Keratinocyte (primary cell): ENCODE measurements at regions not wholly inside any gene's neighbourhood (a gene's known extent, or its start where the extent isn't known, plus 50 kb on each side); places are given as distances from the start of the nearest gene placed in this dataset.

Source experiments
- EZH2 ChIP-seq: IDR thresholded peaks from one replicate; pipeline ENCODE4 v1.6.1; 2012; ENCODE audit warnings: inconsistent platforms, mild to moderate bottlenecking, low read length, moderate library complexity
- TF ChIP-seq, protein P1 (sequence below), 3 experiments: IDR thresholded peaks in 1 of 3; conservative IDR thresholded peaks in 1 of 3; optimal IDR thresholded peaks in 1 of 3; 2 replicates in 2 of 3; 3 replicates in 1 of 3; pipeline versions ENCODE3 to v1.5.1; 2011; ENCODE audit warnings: low read length in 3 of 3, mild to moderate bottlenecking in 3 of 3, moderate library complexity in 2 of 3, control low read depth in 1 of 3, inconsistent platforms in 1 of 3; ENCODE audit not compliant: insufficient read depth in 2 of 3; ENCODE audit errors: extremely low read depth in 1 of 3

DNA sequence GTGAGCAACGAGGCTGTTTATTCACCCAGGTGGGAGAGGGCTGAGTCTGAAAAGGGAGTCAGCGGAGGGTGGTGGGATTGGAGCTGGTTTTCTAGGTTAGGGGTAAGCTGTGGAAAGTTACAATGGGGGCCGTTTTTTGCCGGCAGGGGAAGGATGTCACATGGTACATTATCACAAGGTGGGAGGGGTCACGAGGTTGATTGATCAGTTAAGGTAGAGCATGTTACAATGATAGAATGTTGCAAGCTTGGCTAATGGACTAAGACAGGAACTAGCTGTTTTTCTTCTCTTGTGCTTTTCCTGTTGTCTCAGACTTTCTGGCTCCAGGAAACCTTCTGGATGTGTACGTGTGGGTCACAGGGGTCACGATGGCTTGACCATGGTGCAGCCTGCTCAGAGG lies 536.3 kb upstream of the HTR2C start:
- TF ChIP-seq, protein P1, sequence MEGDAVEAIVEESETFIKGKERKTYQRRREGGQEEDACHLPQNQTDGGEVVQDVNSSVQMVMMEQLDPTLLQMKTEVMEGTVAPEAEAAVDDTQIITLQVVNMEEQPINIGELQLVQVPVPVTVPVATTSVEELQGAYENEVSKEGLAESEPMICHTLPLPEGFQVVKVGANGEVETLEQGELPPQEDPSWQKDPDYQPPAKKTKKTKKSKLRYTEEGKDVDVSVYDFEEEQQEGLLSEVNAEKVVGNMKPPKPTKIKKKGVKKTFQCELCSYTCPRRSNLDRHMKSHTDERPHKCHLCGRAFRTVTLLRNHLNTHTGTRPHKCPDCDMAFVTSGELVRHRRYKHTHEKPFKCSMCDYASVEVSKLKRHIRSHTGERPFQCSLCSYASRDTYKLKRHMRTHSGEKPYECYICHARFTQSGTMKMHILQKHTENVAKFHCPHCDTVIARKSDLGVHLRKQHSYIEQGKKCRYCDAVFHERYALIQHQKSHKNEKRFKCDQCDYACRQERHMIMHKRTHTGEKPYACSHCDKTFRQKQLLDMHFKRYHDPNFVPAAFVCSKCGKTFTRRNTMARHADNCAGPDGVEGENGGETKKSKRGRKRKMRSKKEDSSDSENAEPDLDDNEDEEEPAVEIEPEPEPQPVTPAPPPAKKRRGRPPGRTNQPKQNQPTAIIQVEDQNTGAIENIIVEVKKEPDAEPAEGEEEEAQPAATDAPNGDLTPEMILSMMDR (optimal IDR thresholded peaks at IDR 0.05 in 1 of 3, IDR thresholded peaks at IDR 0.05 in 1 of 3, conservative IDR thresholded peaks at IDR 0.05 in 1 of 3; ENCODE audit: extremely low read depth in 1 of 3, insufficient read depth in 2 of 3, low read length in 3 of 3), result no peak
- TF ChIP-seq EZH2, result no peak
